ENCODE measurements at regions not wholly inside any gene's neighbourhood (a gene's known extent, or its start where the extent isn't known, plus 50 kb on each side); places are given as distances from the start of the nearest gene placed in this dataset.

DNA sequence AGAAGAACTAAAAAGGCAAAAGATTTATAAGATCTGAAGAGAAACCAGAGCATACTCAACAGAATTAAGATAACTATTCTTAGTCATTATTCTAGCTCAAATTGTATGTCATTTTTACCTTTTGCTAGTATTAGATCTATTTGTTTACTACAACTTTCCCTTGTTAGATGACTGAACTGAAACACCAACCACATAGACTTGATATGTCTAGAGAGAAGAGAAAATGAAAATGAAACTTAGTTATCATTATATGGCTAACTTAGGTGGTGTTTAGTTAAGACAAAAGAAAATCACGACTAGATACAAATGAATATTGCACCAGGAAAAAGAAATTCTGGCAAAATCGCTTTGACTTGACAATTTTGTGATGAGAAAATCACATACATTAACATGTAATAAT is 690.8 kb downstream of the PCDH18 start:
- DNase-seq (ENCODE audit: low spot score) = no peak

DNA sequence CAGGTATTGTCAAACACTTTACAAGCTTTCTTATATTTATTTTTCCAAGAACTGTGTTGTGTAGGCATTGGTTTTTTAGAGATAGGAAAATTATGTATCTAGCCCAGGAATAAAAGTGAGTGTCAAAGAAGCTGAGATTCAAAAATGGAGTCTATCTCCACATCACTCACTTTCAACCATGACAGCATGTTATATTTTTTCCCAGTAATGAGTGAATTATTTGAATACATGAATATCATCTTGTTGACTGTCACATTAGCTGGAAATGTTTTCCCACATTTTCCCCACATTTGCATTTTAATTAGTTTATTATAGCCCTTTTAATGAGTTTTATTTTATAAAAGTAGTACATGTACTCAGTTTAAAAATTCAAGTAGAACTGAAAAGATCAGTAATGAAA is 693.7 kb downstream of the PCDH18 start:
- no peak for DNase-seq (ENCODE audit: low spot score)

DNA sequence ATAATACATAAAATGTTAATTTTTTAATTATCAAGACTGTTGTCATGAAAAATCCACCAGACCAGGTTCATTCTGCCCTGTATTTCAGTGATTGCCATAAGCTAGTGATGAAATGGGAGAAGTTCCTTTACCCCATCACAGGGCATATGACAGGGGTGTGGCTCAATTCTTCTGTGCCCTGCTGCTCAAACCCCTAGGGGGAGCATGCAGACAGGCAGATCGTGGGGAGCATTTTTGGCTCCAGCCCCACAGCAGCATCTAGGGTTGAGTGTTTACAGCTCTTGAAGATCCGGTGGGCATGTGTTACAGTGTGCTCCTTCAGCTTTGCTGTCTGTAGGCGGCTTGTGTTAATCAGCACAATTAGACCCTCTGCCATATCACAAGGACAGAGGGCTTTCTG is 700.7 kb downstream of the PCDH18 start:
- DNase-seq (ENCODE audit: low spot score) = no peak

DNA sequence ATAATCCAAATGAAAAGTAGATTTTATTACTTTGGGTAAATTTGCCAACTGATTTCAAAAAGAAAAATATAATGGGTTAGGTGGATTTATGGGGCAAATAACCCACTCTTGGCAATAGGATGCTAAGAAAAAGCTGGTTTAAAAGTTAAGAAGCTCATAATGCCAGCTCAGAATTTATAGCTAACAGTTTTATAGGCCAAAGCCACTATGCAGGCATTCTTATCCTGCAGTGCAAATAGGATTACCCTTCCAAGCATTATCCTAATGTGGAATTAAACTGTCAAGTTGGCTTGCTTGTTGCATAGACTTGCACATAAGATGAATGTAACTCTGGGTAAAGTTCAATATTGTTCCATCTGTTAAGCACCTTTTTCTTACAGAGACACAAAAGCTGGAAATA is 703.0 kb downstream of the PCDH18 start:
- DNase-seq (ENCODE audit: low spot score) = no peak

DNA sequence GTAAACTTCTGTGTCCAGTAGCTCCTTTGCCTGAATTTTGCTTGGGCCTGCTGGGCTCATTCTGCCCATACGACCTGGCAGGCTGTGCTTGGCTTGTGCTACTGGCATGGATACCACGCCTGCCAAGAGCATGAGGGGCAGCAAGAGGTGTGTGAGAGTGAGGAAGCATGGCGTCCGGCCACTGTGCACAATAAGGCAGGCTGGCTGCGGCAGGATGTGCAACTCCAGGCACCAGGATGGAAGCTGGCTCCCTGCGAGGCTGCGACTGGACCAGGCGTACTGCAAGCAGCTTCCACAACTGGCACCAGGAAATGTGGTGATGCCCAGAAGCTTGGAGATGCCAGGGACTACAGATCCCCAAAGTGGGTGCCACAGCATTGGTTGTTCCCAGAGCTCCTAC is 709.3 kb downstream of the PCDH18 start:
- no peak for DNase-seq (ENCODE audit: low spot score)

DNA sequence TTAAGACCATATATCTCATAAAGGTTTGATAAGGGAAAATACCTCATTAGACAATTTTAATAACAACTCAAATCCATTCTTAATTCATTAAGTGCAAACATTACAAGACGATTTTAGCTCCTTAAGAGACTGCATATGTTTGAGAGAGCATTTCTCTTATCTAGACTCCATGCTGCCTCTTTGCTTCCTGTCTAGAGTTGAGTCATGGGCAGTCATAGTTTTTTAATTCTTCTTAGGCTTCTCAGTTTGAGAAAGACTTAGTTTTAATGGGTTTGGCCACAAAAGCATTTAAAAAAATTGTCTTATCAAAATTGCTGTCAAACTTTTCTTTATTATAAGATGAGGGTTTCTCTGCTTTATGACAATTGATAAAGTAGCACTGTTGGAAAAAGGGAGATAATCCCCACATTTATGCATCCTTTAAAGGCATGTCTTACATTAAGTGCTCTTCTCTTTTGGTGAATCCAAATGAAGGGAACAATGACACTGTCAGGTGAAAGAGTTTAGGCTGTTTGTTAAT is 713.4 kb downstream of the PCDH18 start:
- DNase-seq (ENCODE audit: low spot score) = no peak

DNA sequence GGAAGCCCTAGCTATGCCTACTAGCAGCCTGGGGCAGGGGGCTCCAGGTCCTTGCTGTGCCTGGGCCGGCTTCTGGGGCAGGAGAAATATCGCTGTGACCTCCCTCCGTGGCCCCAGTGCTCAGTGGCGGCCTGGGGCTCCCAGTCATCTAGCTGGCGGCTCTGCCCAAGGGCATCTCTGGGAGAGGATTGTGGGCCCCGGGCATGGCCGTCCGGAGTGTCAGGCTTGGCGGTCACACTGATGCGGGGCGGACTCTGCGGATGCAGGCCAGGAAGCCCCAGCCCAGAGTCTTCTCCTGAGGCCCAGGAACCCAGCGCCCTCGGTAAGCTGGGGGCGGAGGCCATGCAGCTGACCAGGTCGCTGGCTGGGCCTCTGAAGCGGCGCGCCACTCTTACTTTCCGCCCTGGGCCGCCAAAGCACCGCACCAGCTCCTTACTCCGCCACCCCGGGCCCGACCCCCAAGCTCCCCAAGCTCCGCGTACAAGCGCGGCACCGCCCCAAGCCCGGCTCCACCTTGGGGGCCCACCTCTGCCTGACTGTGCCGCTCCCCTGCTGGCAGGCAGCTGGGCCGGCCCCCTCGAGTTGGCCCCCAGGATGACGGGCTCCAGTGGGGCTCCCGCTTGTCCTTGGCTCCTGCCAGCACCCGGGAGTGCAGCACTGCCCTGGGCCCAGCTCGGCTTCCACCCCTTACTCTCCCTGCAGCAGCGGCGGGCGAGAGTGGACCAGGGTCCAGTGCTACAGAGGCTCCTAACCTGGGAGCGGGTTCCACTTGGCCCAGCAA is 720.0 kb downstream of the PCDH18 start:
- no peak for DNase-seq (ENCODE audit: low spot score)

DNA sequence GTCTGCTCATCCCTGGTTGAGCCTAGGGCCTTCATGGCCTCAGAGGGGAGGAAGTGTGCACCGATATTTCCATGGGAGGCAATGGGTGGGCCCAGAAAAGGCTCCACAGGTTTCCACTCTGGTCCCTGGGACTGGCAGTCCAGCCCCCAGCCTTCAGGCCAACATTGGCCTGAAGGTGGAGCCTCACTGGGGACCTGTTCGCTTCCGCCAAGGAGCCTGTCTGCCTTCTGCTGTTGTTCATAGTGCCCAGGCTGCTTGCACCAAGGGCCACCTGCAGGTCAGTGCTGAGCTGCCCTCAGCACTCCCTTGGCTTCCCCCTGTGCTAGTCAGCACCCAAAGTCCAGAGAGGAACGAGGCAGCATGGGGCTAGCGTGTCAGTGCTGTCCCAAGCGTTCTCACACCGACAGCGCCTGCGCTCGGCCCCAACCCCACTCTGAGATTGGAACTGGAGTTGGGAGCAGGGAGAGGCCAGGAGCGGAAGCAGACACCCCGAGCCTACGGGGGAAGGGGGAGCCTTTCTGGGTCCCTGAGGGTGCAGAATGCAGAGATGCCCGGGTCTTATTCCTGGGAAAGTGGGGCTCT is 720.7 kb downstream of the PCDH18 start:
- no peak for DNase-seq (ENCODE audit: low spot score)

DNA sequence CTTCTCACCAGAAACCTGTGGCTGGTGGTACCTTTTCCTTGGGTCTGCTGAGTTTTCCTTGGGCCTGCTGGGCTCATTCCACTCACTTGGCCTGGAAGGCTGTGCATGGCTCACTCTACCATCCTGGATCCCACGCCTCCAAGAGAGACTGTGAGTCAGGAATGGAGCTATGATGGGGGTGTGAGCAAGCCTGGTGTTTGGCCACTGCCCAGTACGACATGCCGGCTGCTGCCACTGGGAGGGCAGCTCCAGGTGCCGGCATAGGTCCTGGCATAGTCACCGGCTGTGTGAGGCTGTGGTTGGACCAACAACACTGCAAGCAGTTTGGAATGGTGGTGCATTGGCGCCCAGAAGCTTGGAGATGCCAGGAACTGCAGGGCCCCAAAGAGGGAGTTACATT is 721.7 kb downstream of the PCDH18 start:
- no peak for DNase-seq (ENCODE audit: low spot score)

DNA sequence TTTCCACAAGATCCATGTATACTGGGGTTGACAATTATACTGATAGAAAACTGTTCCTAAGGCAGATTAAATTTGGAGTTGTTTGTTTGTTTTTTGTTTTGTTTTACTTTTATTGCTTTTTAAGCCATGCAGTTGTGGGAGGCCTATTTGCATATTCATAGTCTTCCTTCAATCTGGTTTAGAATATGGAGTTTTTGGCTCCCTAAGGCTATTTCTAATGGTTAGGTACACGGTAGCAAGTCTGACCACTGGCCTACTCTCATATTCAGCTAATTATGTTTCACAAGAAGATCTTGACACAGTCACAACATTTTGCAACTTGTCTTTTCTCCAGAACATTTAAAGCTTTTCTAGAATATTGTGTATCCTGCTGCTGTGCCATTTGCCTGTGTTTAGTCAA is 725.5 kb downstream of the PCDH18 start:
- no peak for DNase-seq (ENCODE audit: low spot score)

DNA sequence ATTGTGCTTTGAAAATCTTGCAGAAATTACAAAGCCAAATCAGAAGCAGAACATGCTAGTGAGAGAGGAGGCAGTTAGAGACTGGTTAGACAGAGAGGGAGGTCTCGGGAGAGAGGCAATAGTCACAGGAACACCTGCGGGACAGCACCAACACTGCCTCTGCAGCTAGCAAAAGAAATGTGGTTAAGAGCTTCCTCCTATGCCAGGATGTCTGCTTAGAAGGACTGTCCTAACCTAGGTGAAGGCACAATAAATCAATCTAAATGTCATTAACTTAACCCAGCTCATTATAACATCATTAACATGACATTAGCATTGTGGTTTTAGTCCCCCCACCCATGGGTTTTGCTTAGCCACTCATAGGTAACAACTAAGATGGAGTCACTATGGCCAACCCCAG is 726.7 kb downstream of the PCDH18 start:
- DNase-seq (ENCODE audit: low spot score) = no peak

DNA sequence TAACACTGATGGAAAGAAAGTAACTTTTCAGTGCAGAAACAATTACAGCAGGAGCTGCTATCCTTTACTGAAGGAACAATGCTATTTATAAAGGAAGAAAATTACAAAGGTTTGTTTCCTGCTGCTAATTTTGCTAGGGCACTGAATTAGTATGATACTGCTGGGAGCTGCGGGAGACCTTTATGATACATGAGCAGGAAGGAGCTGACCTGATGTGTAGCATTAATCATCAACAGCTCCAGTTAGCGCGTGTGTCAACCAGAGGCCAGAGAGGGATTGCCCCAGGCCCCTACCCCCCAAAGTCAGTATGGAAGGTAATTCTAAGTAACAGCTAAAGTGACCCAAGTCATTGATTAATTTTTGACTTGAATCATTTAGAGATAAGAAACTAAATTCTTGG is 728.9 kb downstream of the PCDH18 start:
- no peak for DNase-seq (ENCODE audit: low spot score)

DNA sequence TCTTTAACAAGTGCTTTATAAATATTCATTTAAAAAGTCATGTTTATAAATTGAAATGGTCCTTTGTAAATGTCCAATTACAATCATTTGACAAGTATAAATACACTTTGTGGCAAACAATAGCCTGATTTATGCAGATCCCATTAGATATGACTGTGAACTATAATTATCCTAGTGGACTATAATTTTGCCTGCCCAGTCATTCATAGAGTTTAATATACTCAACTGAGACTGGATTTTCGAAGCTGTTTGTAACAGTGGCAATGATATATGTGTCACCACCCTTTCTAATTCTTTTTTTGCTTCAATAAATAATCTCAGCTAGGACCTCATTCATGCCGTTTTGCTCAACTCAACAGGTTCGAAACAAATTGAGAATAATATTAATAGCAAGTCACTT is 732.0 kb downstream of the PCDH18 start:
- DNase-seq (ENCODE audit: low spot score) = no peak

DNA sequence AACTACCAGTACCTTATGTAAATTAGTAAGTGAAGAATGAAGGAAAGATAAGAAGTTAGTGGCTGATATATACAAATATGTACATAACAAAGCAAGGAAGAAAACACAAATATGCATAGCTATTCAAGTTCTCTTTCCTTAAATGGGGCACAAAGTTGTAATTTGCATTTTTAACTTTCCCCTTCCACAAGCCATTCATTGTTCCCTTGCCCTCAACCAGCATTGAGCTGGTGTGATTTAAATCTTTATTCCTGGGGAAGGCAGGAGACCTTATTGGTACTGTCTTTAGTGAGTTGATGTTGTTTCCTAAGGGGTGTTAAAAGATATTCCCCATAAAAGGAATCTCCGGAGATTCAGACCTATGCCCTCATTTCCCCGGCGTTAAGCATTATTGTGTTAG is 735.3 kb downstream of the PCDH18 start:
- DNase-seq (ENCODE audit: low spot score) = no peak

DNA sequence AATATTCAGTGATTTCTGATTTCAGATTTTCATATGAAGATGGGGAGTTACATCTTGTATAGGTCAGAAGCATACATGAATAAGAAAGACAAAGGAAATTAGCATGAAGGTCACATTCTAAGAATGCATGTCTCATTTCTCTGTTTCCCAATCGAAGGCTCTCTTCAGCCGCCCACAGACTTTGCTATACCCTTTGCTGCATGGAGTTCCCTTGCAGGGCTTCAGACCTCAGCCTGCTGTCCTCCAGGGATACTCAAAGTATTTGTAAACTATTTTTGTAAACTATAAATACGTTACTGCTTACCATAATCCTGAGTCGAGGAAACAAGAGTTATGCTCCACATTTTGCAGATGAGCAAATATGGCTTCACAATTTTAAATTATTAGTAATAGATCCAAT is 738.4 kb downstream of the PCDH18 start:
- DNase-seq (ENCODE audit: low spot score) = no peak

DNA sequence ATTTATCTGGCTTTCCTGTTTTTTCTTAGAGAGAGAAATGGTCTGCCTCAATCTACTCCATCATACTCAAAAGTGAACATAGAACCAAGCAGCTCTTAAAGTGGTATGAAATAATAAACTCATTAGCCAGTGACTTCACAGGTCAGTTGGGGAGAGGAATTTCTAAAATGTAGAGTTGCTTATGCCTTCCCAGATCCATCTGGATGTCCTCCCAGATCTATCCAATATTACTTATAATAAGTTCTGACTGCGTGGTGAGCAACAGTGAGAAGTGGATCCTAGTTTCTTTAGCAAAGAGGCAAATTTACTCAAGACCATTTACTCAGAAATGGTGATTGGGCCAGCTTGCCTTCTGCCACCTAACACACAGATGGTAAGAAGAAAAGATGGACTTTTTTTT is 748.0 kb downstream of the PCDH18 start:
- no peak for DNase-seq (ENCODE audit: low spot score)

DNA sequence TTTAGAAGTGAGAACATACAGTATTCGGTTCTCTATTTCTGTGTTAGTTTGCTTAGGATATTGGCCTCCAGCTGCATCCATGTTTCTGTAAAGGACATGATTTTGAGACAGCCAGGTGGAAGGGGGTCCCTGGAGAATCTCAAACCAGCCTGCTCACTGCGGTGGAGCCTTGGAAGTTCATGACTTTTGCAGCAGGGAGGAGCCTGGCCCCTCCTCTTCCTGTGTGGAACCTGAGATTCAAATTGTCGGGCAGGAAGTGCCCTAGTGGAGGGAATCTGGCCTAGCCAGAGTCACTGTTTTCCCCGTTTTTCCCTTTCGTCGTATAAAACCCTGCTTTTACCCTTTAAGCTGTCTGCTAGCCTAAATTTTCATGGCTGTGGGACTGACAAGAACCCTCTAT is 762.6 kb downstream of the PCDH18 start:
- no peak for DNase-seq (ENCODE audit: low spot score)

DNA sequence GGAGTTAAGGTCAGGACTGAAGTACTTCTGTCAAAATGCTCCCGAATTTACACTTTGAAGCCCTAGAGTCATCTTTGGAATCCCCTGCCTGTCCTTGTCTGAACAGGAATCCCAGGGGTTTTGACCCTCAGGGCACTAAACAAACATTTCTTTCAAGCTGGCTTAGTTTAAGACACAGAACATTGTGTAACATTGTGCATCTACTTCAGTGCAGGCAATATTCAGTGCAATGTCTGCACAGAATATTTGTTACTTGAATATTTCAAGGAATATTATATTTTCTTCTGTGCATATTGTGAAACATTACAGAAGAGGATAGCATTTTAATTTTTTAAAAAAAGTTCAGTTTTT is 763.4 kb downstream of the PCDH18 start:
- DNase-seq (ENCODE audit: low spot score) = no peak

DNA sequence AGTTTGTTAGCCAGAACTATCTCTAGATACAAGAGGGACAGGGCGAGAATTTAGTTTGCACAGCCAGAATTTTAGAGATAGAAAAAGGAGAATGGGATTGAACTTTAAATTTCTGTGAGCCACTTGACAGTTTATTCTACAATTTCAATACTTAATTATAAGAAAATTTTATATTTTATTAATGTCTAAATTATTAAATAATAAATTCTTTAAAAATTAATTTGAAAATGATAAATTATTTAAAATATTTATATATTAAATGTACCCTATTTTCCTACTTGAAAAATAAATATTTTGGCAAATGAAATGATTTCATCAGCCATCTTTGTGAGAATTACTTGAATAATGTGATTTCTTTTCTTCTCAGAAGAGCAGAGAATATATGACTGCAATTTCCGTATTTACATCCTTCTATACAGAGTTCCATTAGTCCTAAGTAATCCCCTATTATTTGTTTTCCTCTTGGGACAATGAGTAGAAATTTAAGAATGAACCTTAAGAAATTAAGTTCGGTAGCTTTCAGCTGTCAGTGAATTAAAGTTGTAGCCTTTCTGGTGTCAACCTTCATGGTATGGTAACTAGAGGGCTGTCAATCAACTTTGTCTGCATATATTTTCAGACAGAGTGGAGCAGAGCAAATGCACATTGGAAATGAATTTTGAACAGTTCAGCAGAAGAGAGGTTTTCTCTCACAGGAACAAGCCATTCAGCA is 763.9 kb downstream of the PCDH18 start:
- no peak for DNase-seq (ENCODE audit: low spot score)

DNA sequence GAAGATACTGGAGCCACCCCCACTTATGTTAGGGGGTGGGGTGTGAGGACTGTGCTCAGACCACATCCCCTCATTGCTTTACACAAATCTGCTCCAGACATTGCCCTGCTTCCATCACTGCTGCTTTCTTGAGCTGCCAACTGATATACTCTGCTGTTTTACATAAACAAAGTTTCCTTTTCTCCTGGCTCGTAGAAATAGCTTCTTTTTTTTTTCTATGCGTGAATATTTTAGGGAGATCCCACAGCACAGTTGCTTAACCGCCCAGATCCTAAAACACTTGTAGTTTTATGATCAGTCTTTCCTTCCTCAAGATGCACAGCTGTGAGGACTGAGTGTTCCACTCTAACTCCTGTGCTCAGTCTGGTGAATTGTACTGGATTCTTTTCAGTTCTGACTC is 768.4 kb downstream of the PCDH18 start:
- DNase-seq (ENCODE audit: low spot score) = no peak

DNA sequence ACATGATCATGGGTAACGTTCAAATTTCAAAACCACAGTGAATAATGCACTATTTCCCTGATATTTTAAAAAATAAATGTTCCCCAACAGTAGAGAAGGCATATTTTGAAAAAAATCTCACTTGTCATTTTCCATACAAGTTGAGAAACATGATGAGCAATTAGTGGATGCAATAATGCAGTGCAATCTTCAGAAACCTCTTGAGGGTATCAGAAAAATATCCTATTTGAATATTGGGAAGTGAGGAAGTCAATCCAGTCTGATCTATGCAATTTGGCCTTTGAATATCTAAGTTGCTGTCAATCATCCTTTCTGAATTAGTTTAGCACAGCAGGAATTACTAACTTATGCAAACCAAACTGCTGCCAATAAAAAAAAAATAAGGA is 776.8 kb downstream of the PCDH18 start:
- no peak for DNase-seq (ENCODE audit: low spot score)

DNA sequence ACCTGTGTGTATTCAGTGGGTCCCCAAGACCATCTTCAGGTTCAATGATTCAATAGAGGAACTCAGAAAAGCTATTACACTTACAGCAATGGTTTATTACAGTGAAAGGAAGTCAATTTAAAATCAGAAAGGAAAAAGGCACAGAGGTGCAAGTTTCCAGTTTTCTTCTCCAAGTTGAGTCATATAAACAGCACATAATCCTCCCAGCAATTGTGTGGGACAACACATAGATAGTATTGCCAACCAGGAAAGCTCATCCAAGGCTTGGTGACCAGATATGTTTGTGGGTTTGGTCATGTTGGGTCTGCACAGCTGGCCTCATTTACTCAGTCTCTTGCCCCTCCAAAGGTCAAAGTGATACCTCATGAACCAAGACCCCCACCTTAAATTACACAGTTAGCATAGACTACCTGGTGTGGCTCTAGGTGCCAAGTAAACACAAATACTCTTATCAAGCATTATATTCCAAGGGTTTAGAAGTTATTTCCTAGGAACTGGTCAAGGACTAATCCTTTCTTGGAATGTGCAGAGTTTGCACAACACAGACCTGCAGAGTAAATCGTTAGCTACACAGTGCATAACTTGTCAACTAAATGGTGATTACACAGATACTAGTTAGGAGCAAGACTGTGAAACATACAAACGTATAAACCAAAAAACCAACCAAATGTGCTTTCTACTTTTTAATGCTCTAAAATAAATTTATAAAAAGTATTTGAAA is 777.3 kb downstream of the PCDH18 start:
- no peak for DNase-seq (ENCODE audit: low spot score)

DNA sequence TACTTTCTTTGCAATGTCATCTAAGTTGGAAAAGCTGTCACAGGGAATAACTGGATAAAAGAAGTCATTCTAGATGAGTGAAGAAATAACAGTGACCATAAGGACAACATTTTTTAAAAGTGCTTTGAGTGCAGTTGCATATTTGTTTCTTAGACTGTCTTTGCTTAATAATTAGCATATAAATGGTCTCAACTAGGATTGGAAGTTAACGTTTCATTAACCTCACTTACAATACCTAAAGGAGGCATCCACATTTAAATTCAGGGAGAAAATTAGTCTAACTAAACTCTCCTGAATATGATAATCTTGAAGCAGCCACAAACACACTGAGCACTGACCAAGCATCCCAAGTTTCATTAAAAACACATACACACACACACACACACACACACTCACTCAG is 780.7 kb downstream of the PCDH18 start:
- no peak for DNase-seq (ENCODE audit: low spot score)
